Heart left ventricle (tissue), 13 donors: ENCODE measurements at regions not wholly inside any gene's neighbourhood (a gene's known extent, or its start where the extent isn't known, plus 50 kb on each side); places are given as distances from the start of the nearest gene placed in this dataset.

Experiments used
- POLR2A ChIP-seq, 2 donors: fragments of 450-650 bp; IDR thresholded peaks; one replicate each; pipeline ENCODE4 v1.6.1; 2017; ENCODE audit warnings: antibody characterized with exemption in 2 of 2, mild to moderate bottlenecking in 2 of 2, moderate library complexity in 2 of 2
- TF ChIP-seq, protein P1 (sequence below), 12 donors: fragments of 200-600 bp; sonication (generic) in 4 of 12; IDR thresholded peaks; one replicate each; pipeline versions ENCODE4 v1.5.0 to v1.8.0; 2018 to 2022; ENCODE audit warnings: antibody characterized with exemption in 12 of 12, mild to moderate bottlenecking in 5 of 12
- donor health status: ischemic (EF 13 %, LVEDD 7.1; RV severe dilation, severe dysfunction).
- donor health status: DM: no; HTN: yes; CAD: no.
- donor health status: DM: no; HTN: no; CAD: no.
- donor health status: ischemic (EF 25% LVEDD 6.9; RV normal size, moderate dysfunction).
- donor health status: ischemic (EF 25% LVEDD 5.7; RV mildly dilated, moderate dysfunction).
- donor health status: ischemic (EF 35%, LVEDD 5.7; RV mildly dilated, moderate dysfunction).
- donor health status: nonischemic (EF 11% LVEDD 7.7; RV severe dilation, severe dysfunction).
- donor health status: DM: yes; HTN: yes; CAD: no.
- donor health status: PGD.
- donor health status: ischemic (EF 29% LVEDD 5.4; RV normal size, mild dysfunction).
- donor health status: nonischemic (EF 23%, LVEDD 6.1; RV moderate dilation, normal function).

DNA sequence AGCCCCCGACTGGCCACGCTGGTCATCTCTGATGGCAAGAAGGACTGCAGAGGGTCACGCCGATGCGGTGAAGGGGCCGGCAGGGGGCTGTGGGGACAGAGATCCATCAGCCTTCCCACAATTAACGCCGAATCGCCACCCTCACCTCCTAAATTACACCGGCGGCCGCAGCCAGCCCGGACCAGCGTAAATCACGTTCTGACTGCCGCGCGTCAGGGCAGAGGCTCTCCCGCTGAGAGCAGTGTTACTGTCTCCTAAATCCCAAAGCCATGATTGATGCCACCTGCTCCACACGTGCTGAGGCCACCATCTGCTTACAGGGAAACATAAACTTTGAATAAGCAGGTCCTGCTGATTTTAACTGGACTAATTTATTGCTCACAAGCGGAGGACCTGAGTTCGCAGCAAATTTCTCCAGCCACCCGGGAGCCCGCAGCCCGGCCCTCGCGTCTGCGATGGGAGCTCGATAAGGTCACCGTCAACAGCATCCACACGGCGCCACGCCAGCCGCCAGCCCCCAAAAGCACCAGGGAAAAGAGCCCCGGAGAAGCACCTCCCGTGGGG, 127.3 kb upstream of the NKX1-1 start:
- TF ChIP-seq, protein P1, sequence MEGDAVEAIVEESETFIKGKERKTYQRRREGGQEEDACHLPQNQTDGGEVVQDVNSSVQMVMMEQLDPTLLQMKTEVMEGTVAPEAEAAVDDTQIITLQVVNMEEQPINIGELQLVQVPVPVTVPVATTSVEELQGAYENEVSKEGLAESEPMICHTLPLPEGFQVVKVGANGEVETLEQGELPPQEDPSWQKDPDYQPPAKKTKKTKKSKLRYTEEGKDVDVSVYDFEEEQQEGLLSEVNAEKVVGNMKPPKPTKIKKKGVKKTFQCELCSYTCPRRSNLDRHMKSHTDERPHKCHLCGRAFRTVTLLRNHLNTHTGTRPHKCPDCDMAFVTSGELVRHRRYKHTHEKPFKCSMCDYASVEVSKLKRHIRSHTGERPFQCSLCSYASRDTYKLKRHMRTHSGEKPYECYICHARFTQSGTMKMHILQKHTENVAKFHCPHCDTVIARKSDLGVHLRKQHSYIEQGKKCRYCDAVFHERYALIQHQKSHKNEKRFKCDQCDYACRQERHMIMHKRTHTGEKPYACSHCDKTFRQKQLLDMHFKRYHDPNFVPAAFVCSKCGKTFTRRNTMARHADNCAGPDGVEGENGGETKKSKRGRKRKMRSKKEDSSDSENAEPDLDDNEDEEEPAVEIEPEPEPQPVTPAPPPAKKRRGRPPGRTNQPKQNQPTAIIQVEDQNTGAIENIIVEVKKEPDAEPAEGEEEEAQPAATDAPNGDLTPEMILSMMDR (IDR thresholded peaks at IDR 0.05), result no peak
- no peak for TF ChIP-seq POLR2A (IDR thresholded peaks at IDR 0.05)
